ENCODE measurements at regions not wholly inside any gene's neighbourhood (a gene's known extent, or its start where the extent isn't known, plus 50 kb on each side); places are given as distances from the start of the nearest gene placed in this dataset.

GRCh38 chr13:69202996-69203395 lies 904.6 kb upstream of the ATXN8OS start:
- Histone ChIP-seq H3K9me3 (no peaks in the 10 kb centered on the region), H3K4me3 (no peak overlapping the region), H3K36me3 (no peaks in the 10 kb centered on the region), H3K4me1 (ENCODE audit: control insufficient read depth in 1 of 2, low read depth in 2 of 2) (no peaks in the 10 kb centered on the region), H3K27ac (no peak overlapping the region), H3K27me3 (replicated peaks; ENCODE audit: insufficient read depth) (no peaks in the 10 kb centered on the region)
- no peak for DNase-seq (ENCODE audit: low spot score)
- TF ChIP-seq CTCF (IDR thresholded peaks at IDR 0.05), result no peak
- ATAC-seq (ENCODE audit: insufficient number of reproducible peaks, low FRiP score, low read depth), result no peak

- Histone ChIP-seq H3K27me3 (replicated peaks; ENCODE audit: insufficient read depth) (no peaks in the 10 kb centered on the region), H3K9me3 (no peaks in the 10 kb centered on the region), H3K36me3 (no peaks in the 10 kb centered on the region), H3K4me1 (ENCODE audit: control insufficient read depth in 1 of 2, low read depth in 2 of 2) (no peaks in the 10 kb centered on the region), H3K27ac (no peak overlapping the region), H3K4me3 (no peak overlapping the region)
- no peak for ATAC-seq (ENCODE audit: insufficient number of reproducible peaks, low FRiP score, low read depth)
- TF ChIP-seq CTCF (IDR thresholded peaks at IDR 0.05), result no peak
- no peak for DNase-seq (ENCODE audit: low spot score)
Measured at GRCh38 chr13:69199664-69200063, 908.0 kb upstream of the ATXN8OS start.

- no peak for TF ChIP-seq CTCF (IDR thresholded peaks at IDR 0.05)
- H3K9me3 ChIP-seq, result no peaks in the 10 kb centered on the region
- no peak for DNase-seq (ENCODE audit: low spot score)
- no peaks in the 10 kb centered on the region for H3K36me3 ChIP-seq
- no peak overlapping the region for H3K4me3 ChIP-seq
- no peaks in the 10 kb centered on the region for H3K27me3 ChIP-seq (replicated peaks; ENCODE audit: insufficient read depth)
- H3K27ac ChIP-seq, result no peak overlapping the region
- ATAC-seq (ENCODE audit: insufficient number of reproducible peaks, low FRiP score, low read depth), result no peak
- H3K4me1 ChIP-seq (ENCODE audit: control insufficient read depth in 1 of 2, low read depth in 2 of 2), result no peaks in the 10 kb centered on the region
Measured at GRCh38 chr13:69198706-69199105, 908.9 kb upstream of the ATXN8OS start.

- Histone ChIP-seq H3K4me3 (no peak overlapping the region), H3K4me1 (ENCODE audit: control insufficient read depth in 1 of 2, low read depth in 2 of 2) (no peaks in the 10 kb centered on the region), H3K9me3 (no peaks in the 10 kb centered on the region), H3K36me3 (no peaks in the 10 kb centered on the region), H3K27ac (no peak overlapping the region), H3K27me3 (replicated peaks; ENCODE audit: insufficient read depth) (no peaks in the 10 kb centered on the region)
- DNase-seq (ENCODE audit: low spot score) (no peak), ATAC-seq (ENCODE audit: insufficient number of reproducible peaks, low FRiP score, low read depth) (no peak)
- no peak for TF ChIP-seq CTCF (IDR thresholded peaks at IDR 0.05)
Measured at GRCh38 chr13:69194130-69194529, 913.5 kb upstream of the ATXN8OS start.

- H3K27me3 ChIP-seq (replicated peaks; ENCODE audit: insufficient read depth), result no peaks in the 10 kb centered on the region
- H3K36me3 ChIP-seq, result no peaks in the 10 kb centered on the region
- H3K9me3 ChIP-seq, result no peaks in the 10 kb centered on the region
- H3K4me3 ChIP-seq, result no peak overlapping the region
- no peak for TF ChIP-seq CTCF (IDR thresholded peaks at IDR 0.05)
- DNase-seq (ENCODE audit: low spot score), result no peak
- no peaks in the 10 kb centered on the region for H3K4me1 ChIP-seq (ENCODE audit: control insufficient read depth in 1 of 2, low read depth in 2 of 2)
- ATAC-seq (ENCODE audit: insufficient number of reproducible peaks, low FRiP score, low read depth), result no peak
- no peak overlapping the region for H3K27ac ChIP-seq
Measured at GRCh38 chr13:69180034-69180433, 927.6 kb upstream of the ATXN8OS start.
